ENCODE measurements at regions not wholly inside any gene's neighbourhood (a gene's known extent, or its start where the extent isn't known, plus 50 kb on each side); places are given as distances from the start of the nearest gene placed in this dataset.

DNA sequence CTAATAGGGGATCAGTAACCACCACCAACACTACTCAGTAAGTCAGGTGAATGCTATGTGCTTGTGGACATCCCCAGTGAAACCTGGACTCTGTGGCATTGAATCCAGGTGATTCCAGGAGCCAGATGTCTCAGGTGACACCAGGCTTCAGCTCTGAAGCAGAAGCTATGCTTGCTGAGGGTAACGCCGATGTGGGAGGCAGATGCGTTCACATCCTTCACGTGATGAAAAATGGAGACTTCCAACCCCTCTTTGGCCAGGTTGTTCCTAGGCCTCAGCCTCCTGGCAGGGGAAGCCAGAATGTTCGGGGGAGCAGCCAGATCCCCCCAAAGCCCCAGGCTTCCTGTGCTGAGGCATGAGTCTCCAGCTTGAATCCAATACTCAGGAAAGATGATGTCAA is 209.8 kb upstream of the PDE10A start:
- Histone ChIP-seq H3K79me2 (replicated peaks; ENCODE audit: insufficient read depth, low read length) (no peaks in the 10 kb centered on the region), H3K9ac (ENCODE audit: low read length) (no peak overlapping the region), H3F3A (ENCODE audit: insufficient read depth, low read length, poor library complexity, severe bottlenecking) (no peaks in the 10 kb centered on the region), H3K27ac (ENCODE audit: low read length) (no peak overlapping the region), H3K9me2 (ENCODE audit: insufficient read depth, low read length) (no peaks in the 10 kb centered on the region), H3K9me3 (ENCODE audit: low read length) (peaks cover 8% of the 10 kb centered on the region), H3K36me3 (ENCODE audit: insufficient read depth, low read length) (no peaks in the 10 kb centered on the region), H3K4me2 (ENCODE audit: low read length) (no peak overlapping the region), H3K27me3 (ENCODE audit: insufficient read depth, low read depth, low read length) (no peaks in the 10 kb centered on the region), H2AFZ (ENCODE audit: low read depth, low read length) (no peak overlapping the region), H3K4me3 (ENCODE audit: low read length) (no peak overlapping the region), H4K20me1 (ENCODE audit: insufficient read depth) (no peaks in the 10 kb centered on the region)
- TF ChIP-seq EZH2 (IDR thresholded peaks at IDR 0.05; ENCODE audit: borderline replicate concordance, insufficient read depth, low read length, poor library complexity, severe bottlenecking) (no peak), RAD21 (conservative IDR thresholded peaks at IDR 0.05) (no peak), POLR2AphosphoS5 (IDR thresholded peaks at IDR 0.05) (no peak)
- TF ChIP-seq, protein P1, sequence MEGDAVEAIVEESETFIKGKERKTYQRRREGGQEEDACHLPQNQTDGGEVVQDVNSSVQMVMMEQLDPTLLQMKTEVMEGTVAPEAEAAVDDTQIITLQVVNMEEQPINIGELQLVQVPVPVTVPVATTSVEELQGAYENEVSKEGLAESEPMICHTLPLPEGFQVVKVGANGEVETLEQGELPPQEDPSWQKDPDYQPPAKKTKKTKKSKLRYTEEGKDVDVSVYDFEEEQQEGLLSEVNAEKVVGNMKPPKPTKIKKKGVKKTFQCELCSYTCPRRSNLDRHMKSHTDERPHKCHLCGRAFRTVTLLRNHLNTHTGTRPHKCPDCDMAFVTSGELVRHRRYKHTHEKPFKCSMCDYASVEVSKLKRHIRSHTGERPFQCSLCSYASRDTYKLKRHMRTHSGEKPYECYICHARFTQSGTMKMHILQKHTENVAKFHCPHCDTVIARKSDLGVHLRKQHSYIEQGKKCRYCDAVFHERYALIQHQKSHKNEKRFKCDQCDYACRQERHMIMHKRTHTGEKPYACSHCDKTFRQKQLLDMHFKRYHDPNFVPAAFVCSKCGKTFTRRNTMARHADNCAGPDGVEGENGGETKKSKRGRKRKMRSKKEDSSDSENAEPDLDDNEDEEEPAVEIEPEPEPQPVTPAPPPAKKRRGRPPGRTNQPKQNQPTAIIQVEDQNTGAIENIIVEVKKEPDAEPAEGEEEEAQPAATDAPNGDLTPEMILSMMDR (IDR thresholded peaks at IDR 0.05; ENCODE audit: poor library complexity, severe bottlenecking), result no peak
- TF ChIP-seq, protein P2, sequence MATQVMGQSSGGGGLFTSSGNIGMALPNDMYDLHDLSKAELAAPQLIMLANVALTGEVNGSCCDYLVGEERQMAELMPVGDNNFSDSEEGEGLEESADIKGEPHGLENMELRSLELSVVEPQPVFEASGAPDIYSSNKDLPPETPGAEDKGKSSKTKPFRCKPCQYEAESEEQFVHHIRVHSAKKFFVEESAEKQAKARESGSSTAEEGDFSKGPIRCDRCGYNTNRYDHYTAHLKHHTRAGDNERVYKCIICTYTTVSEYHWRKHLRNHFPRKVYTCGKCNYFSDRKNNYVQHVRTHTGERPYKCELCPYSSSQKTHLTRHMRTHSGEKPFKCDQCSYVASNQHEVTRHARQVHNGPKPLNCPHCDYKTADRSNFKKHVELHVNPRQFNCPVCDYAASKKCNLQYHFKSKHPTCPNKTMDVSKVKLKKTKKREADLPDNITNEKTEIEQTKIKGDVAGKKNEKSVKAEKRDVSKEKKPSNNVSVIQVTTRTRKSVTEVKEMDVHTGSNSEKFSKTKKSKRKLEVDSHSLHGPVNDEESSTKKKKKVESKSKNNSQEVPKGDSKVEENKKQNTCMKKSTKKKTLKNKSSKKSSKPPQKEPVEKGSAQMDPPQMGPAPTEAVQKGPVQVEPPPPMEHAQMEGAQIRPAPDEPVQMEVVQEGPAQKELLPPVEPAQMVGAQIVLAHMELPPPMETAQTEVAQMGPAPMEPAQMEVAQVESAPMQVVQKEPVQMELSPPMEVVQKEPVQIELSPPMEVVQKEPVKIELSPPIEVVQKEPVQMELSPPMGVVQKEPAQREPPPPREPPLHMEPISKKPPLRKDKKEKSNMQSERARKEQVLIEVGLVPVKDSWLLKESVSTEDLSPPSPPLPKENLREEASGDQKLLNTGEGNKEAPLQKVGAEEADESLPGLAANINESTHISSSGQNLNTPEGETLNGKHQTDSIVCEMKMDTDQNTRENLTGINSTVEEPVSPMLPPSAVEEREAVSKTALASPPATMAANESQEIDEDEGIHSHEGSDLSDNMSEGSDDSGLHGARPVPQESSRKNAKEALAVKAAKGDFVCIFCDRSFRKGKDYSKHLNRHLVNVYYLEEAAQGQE (IDR thresholded peaks at IDR 0.05; ENCODE audit: borderline replicate concordance), result no peak

DNA sequence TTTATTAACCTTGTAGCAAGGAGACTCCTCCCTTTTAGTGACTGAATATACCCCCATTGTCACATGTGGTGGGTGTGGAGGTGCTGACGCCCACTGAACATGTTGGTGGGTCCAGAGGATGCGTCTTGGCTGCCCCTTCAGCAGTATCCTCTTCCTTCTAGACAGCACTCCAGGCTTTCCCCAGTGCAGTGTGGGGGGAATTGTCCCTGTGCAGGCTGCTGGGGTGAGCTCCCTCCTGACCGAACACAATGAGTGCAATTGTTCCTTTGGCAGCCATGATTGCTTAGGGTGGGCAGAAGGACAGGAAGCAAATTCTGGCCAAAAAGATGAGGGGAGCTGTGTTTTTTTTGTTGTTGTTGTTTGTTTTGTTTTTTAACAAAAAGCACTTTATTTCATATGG is 209.3 kb upstream of the PDE10A start:
- H3K79me2 ChIP-seq (replicated peaks; ENCODE audit: insufficient read depth, low read length), result no peaks in the 10 kb centered on the region
- no peaks in the 10 kb centered on the region for H3K9me2 ChIP-seq (ENCODE audit: insufficient read depth, low read length)
- no peaks in the 10 kb centered on the region for H4K20me1 ChIP-seq (ENCODE audit: insufficient read depth)
- H3K27ac ChIP-seq (ENCODE audit: low read length), result no peak overlapping the region
- no peak overlapping the region for H3K4me3 ChIP-seq (ENCODE audit: low read length)
- H3K9me3 ChIP-seq (ENCODE audit: low read length), result peaks cover 8% of the 10 kb centered on the region
- no peaks in the 10 kb centered on the region for H3F3A ChIP-seq (ENCODE audit: insufficient read depth, low read length, poor library complexity, severe bottlenecking)
- no peaks in the 10 kb centered on the region for H3K27me3 ChIP-seq (ENCODE audit: insufficient read depth, low read depth, low read length)
- H3K9ac ChIP-seq (ENCODE audit: low read length), result no peak overlapping the region
- H3K4me2 ChIP-seq (ENCODE audit: low read length), result no peak overlapping the region
- no peaks in the 10 kb centered on the region for H3K36me3 ChIP-seq (ENCODE audit: insufficient read depth, low read length)
- no peak for TF ChIP-seq TAF1 (IDR thresholded peaks at IDR 0.05; ENCODE audit: low read depth)
- TF ChIP-seq, protein P2 (IDR thresholded peaks at IDR 0.05; ENCODE audit: borderline replicate concordance), result no peak
- TF ChIP-seq EZH2 (IDR thresholded peaks at IDR 0.05; ENCODE audit: borderline replicate concordance, insufficient read depth, low read length, poor library complexity, severe bottlenecking), result no peak
- no peak for TF ChIP-seq EP300 (conservative IDR thresholded peaks at IDR 0.05; ENCODE audit: poor library complexity, severe bottlenecking)
- no peak for TF ChIP-seq POLR2AphosphoS5 (IDR thresholded peaks at IDR 0.05)
- no peak for TF ChIP-seq MXI1 (conservative IDR thresholded peaks at IDR 0.05; ENCODE audit: poor library complexity, severe bottlenecking)
- no peak overlapping the region for H2AFZ ChIP-seq (ENCODE audit: low read depth, low read length)

All from neural cell (in vitro differentiated cells).